Activated CD4-positive, CD25-positive, alpha-beta regulatory T cell (primary cell): ENCODE measurements at regions not wholly inside any gene's neighbourhood (a gene's known extent, or its start where the extent isn't known, plus 50 kb on each side); places are given as distances from the start of the nearest gene placed in this dataset.

Experiments
- DNase-seq, 4 experiments: peaks; one replicate each; lab custom pipeline; 2025; lab: John Stamatoyannopoulos, UW

GRCh38 chr16:72508191-72508590 is 336.2 kb upstream of the PMFBP1 start:
- no peak for DNase-seq

GRCh38 chr16:72502594-72503005 is 330.6 kb upstream of the PMFBP1 start:
- DNase-seq = no peak

- DNase-seq = no peak
These were observed 330.0 kb upstream of the PMFBP1 start for GRCh38 chr16:72501739-72502593.

GRCh38 chr16:72500545-72500944 is 328.6 kb upstream of the PMFBP1 start:
- no peak for DNase-seq

- DNase-seq = no peak
These were observed 321.9 kb upstream of the PMFBP1 start for GRCh38 chr16:72493716-72494415.

- no peak for DNase-seq
These were observed 315.3 kb upstream of the PMFBP1 start for GRCh38 chr16:72487283-72487682.

GRCh38 chr16:72482695-72483094 is 310.7 kb upstream of the PMFBP1 start:
- no peak for DNase-seq

- DNase-seq = no peak
These were observed 309.5 kb upstream of the PMFBP1 start for GRCh38 chr16:72481419-72481818.

GRCh38 chr16:72480911-72481310 is 309.0 kb upstream of the PMFBP1 start:
- no peak for DNase-seq

GRCh38 chr16:72475688-72476087 is 303.7 kb upstream of the PMFBP1 start:
- DNase-seq = no peak

- no peak for DNase-seq
These were observed 302.7 kb upstream of the PMFBP1 start for GRCh38 chr16:72474501-72475123.

GRCh38 chr16:72473631-72474030 is 301.7 kb upstream of the PMFBP1 start:
- DNase-seq = no peak

- DNase-seq = no peak
These were observed 299.5 kb upstream of the PMFBP1 start for GRCh38 chr16:72471317-72471924.

- DNase-seq = no peak
These were observed 298.6 kb upstream of the PMFBP1 start for GRCh38 chr16:72470541-72470940.

GRCh38 chr16:72469932-72470331 is 298.0 kb upstream of the PMFBP1 start:
- DNase-seq = no peak

- no peak for DNase-seq
These were observed 296.6 kb upstream of the PMFBP1 start for GRCh38 chr16:72468582-72468981.

GRCh38 chr16:72467157-72467759 is 295.3 kb upstream of the PMFBP1 start:
- DNase-seq = no peak

GRCh38 chr16:72464597-72465368 is 292.8 kb upstream of the PMFBP1 start:
- DNase-seq = no peak

GRCh38 chr16:72464052-72464451 is 292.1 kb upstream of the PMFBP1 start:
- DNase-seq = no peak

- DNase-seq = no peak
These were observed 286.1 kb upstream of the PMFBP1 start for GRCh38 chr16:72458035-72458434.

GRCh38 chr16:72457243-72457940 is 285.4 kb upstream of the PMFBP1 start:
- DNase-seq = no peak
